ENCODE measurements at regions not wholly inside any gene's neighbourhood (a gene's known extent, or its start where the extent isn't known, plus 50 kb on each side); places are given as distances from the start of the nearest gene placed in this dataset.

DNA sequence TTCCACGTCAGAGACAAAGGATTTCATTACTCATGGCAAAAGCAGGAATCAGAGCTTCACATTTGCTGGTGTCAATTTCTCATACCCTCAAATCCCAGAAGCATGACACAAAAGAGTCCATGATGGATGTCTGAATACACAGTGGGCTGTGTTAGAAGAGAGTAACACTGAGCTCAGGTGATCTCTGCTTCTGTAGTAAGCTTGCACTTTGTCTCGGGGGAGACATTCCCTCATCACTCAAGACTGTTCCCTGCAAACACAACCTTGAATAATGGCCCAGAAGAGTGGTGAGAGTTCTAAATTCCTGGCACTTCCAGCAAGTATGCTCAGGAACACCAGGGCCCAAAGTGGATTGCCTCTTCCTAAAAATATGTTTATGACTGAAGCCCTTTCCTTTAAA is 1787.2 kb upstream of the SEL1L start:
- Histone ChIP-seq H3K9ac (ENCODE audit: low read depth, low read length) (no peak overlapping the region), H2AFZ (ENCODE audit: low read depth, low read length) (no peak overlapping the region), H3K79me2 (ENCODE audit: insufficient read depth, low read length) (no peaks in the 10 kb centered on the region), H4K20me1 (ENCODE audit: insufficient read depth, low read length) (no peaks in the 10 kb centered on the region), H3K4me1 (ENCODE audit: insufficient read depth, low read length) (no peaks in the 10 kb centered on the region), H3K36me3 (ENCODE audit: insufficient read depth, low read length) (no peaks in the 10 kb centered on the region), H3K4me2 (ENCODE audit: insufficient read depth, low read length) (no peak overlapping the region), H3K27me3 (ENCODE audit: insufficient read depth, low read length, poor library complexity) (no peaks in the 10 kb centered on the region), H3K4me3 (ENCODE audit: low read depth in 1 of 2, low read length in 2 of 2) (no peak overlapping the region), H3K27ac (ENCODE audit: low read length) (no peak overlapping the region), H3K9me3 (ENCODE audit: insufficient read depth, low read length, severe bottlenecking) (no peaks in the 10 kb centered on the region)
- DNase-seq: no peak
- no peak for TF ChIP-seq EZH2 (IDR thresholded peaks at IDR 0.05; ENCODE audit: borderline replicate concordance, low read depth, low read length, severe bottlenecking)
- no peak for TF ChIP-seq CTCF (IDR thresholded peaks at IDR 0.05; ENCODE audit: borderline replicate concordance, extremely low read depth, low read length, poor library complexity, severe bottlenecking)
- no peak for ATAC-seq (ENCODE audit: insufficient read depth, low read depth)

- H3K9me3 ChIP-seq (ENCODE audit: insufficient read depth, low read length, severe bottlenecking): no peaks in the 10 kb centered on the region
- H3K36me3 ChIP-seq (ENCODE audit: insufficient read depth, low read length): no peaks in the 10 kb centered on the region
- ATAC-seq (ENCODE audit: insufficient read depth, low read depth): no peak
Measured at GRCh38 chr14:83331513-83331912, 1797.9 kb upstream of the SEL1L start.

DNA sequence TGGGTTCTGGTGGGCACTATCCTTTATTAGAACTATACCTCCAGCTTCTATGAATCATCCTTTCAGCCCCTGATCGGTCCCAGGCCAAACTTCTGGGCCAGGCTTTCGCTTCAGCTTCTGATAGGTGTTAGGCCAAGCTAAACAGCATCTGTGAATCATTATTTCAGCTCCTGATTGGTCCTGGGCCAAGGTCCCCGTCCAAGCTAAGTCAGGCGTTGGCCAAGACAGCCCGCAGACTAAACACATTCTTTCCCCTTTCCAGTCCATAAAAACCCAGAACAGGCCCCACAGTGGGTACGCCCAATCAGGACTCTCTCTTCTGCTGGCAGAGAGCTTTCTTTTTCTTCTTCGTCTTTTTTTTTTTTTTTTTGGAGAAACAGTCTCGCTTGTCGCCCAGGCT is 1808.9 kb upstream of the SEL1L start:
- DNase-seq (no peak), ATAC-seq (ENCODE audit: insufficient read depth, low read depth) (no peak)
- H4K20me1 ChIP-seq (ENCODE audit: insufficient read depth, low read length): no peaks in the 10 kb centered on the region

More at GRCh38 chr14:83331513-83331912, 1797.9 kb upstream of the SEL1L start:
- no peak overlapping the region for H3K27ac ChIP-seq (ENCODE audit: low read length)
- H3K79me2 ChIP-seq (ENCODE audit: insufficient read depth, low read length): no peaks in the 10 kb centered on the region
- no peak overlapping the region for H3K4me2 ChIP-seq (ENCODE audit: insufficient read depth, low read length)
- TF ChIP-seq EZH2 (IDR thresholded peaks at IDR 0.05; ENCODE audit: borderline replicate concordance, low read depth, low read length, severe bottlenecking) (no peak), CTCF (IDR thresholded peaks at IDR 0.05; ENCODE audit: borderline replicate concordance, extremely low read depth, low read length, poor library complexity, severe bottlenecking) (no peak)
- no peak overlapping the region for H2AFZ ChIP-seq (ENCODE audit: low read depth, low read length)
- H3K27me3 ChIP-seq (ENCODE audit: insufficient read depth, low read length, poor library complexity): no peaks in the 10 kb centered on the region
- no peak for DNase-seq
- H3K4me3 ChIP-seq (ENCODE audit: low read depth in 1 of 2, low read length in 2 of 2): no peak overlapping the region
- H3K9ac ChIP-seq (ENCODE audit: low read depth, low read length): no peak overlapping the region
- H4K20me1 ChIP-seq (ENCODE audit: insufficient read depth, low read length): no peaks in the 10 kb centered on the region
- no peaks in the 10 kb centered on the region for H3K4me1 ChIP-seq (ENCODE audit: insufficient read depth, low read length)

More for the DNA sequence above, 1808.9 kb upstream of the SEL1L start:
- Histone ChIP-seq H3K36me3 (ENCODE audit: insufficient read depth, low read length) (no peaks in the 10 kb centered on the region), H3K4me1 (ENCODE audit: insufficient read depth, low read length) (no peaks in the 10 kb centered on the region), H3K4me3 (ENCODE audit: low read depth in 1 of 2, low read length in 2 of 2) (no peak overlapping the region), H3K79me2 (ENCODE audit: insufficient read depth, low read length) (no peaks in the 10 kb centered on the region), H3K27me3 (ENCODE audit: insufficient read depth, low read length, poor library complexity) (no peaks in the 10 kb centered on the region), H2AFZ (ENCODE audit: low read depth, low read length) (no peak overlapping the region), H3K9me3 (ENCODE audit: insufficient read depth, low read length, severe bottlenecking) (no peaks in the 10 kb centered on the region), H3K4me2 (ENCODE audit: insufficient read depth, low read length) (no peak overlapping the region), H3K9ac (ENCODE audit: low read depth, low read length) (no peak overlapping the region), H3K27ac (ENCODE audit: low read length) (no peak overlapping the region)
- TF ChIP-seq EZH2 (IDR thresholded peaks at IDR 0.05; ENCODE audit: borderline replicate concordance, low read depth, low read length, severe bottlenecking) (no peak), CTCF (IDR thresholded peaks at IDR 0.05; ENCODE audit: borderline replicate concordance, extremely low read depth, low read length, poor library complexity, severe bottlenecking) (no peak)

Data from DND-41 (cell line).